K562 (cell line): ENCODE measurements at regions not wholly inside any gene's neighbourhood (a gene's known extent, or its start where the extent isn't known, plus 50 kb on each side); places are given as distances from the start of the nearest gene placed in this dataset.

ENCODE experiments used
- ATAC-seq: fragments of 200-7000 bp; cut with Tn5 transposase; 3 replicates; pipeline ENCODE4 v1.9.1; 2020; ENCODE audit warnings: moderate library complexity
- BruUV-seq: library from RNA; stranded (reverse); fragments of 400-500 nt; replicated peaks from 2 replicates; lab custom pipeline; 2021; lab: Mats Ljungman, UMichigan
- CTCF ChIA-PET: fragments of 300-600 bp; formaldehyde crosslinking; extraction: SDS; loops from one replicate; lab custom pipeline; 2021; ENCODE audit warnings: low intra/inter-chr PET ratio; lab: Yijun Ruan, JAX
- POLR2A ChIA-PET: fragments of 300-600, 350-650 bp; sonication (Branson Sonifier 250); formaldehyde crosslinking; extraction: SDS; loops from one replicate; lab custom pipeline; 2021; ENCODE audit warnings: antibody characterized with exemption, inconsistent platforms; lab: Yijun Ruan, JAX
- DNase-seq, 4 experiments: peaks; one replicate each; pipeline versions ENCODE4 v3.0.0 to v3.0.0-alpha.2; 2011 to 2018; ENCODE audit warnings: low spot score in 3 of 4, mixed read lengths in 3 of 4; ENCODE audit errors: extremely low read depth in 1 of 4
- FAIRE-seq: peaks from 2 replicates; lab custom pipeline; 2011; peaks lifted over from hg19 to GRCh38; lab: Jason Lieb, UNC
- H2AFZ ChIP-seq: 2 replicates; pipeline ENCODE4 v1.6.0; 2011; ENCODE audit warnings: low read depth, low read length, control low read depth, inconsistent platforms
- H3K27ac ChIP-seq: fragments of 200-600 bp; 3 replicates; pipeline ENCODE4 v1.8.0; 2011; ENCODE audit warnings: low read depth, mild to moderate bottlenecking, control low read depth, inconsistent platforms, low read length, moderate library complexity, mixed read lengths; ENCODE audit errors: extremely low read depth
- H3K27me3 ChIP-seq, 2 experiments: fragments of 300-600 bp in 1 of 2; 2 replicates in 1 of 2; 3 replicates in 1 of 2; pipeline versions ENCODE4 v1.6.0 to v1.8.0; 2011; ENCODE audit warnings: inconsistent platforms in 2 of 2, low read length in 2 of 2, mild to moderate bottlenecking in 1 of 2, mixed read lengths in 1 of 2, moderate library complexity in 1 of 2; ENCODE audit not compliant: control insufficient read depth in 2 of 2, insufficient read depth in 2 of 2
- H3K36me3 ChIP-seq: fragments of 300-600 bp; 3 replicates; pipeline ENCODE4 v1.8.0; 2011; ENCODE audit warnings: mild to moderate bottlenecking, low read length, inconsistent platforms; ENCODE audit not compliant: control insufficient read depth, insufficient read depth
- H3K4me1 ChIP-seq, 2 experiments: fragments of 200-600 bp in 1 of 2; replicated peaks in 1 of 2; 2 replicates in 1 of 2; 3 replicates in 1 of 2; pipeline versions ENCODE4 v1.5.1 to v1.8.0; 2011; ENCODE audit warnings: inconsistent platforms in 2 of 2, low read length in 2 of 2, mild to moderate bottlenecking in 1 of 2, mixed read lengths in 1 of 2, moderate library complexity in 1 of 2; ENCODE audit not compliant: control insufficient read depth in 2 of 2, insufficient read depth in 2 of 2
- H3K4me2 ChIP-seq: 2 replicates; pipeline ENCODE4 v1.6.1; 2011; ENCODE audit warnings: low read length, control low read depth, inconsistent platforms, mixed read lengths; ENCODE audit not compliant: insufficient read depth
- H3K4me3 ChIP-seq: fragments of 200-600 bp; sonication (generic), shearing (Covaris generic); 2 replicates; pipeline ENCODE4 v1.5.1; 2016; ENCODE audit warnings: control low read depth, inconsistent platforms
- H3K79me2 ChIP-seq: fragments of 200-600 bp; 3 replicates; pipeline ENCODE4 v1.8.0; 2011; ENCODE audit warnings: low read length, inconsistent platforms; ENCODE audit not compliant: control insufficient read depth, insufficient read depth
- H3K9ac ChIP-seq, 2 experiments: 2 replicates each; pipeline versions ENCODE4 v1.6.0 to v1.6.1; 2011; ENCODE audit warnings: low read depth in 2 of 2, low read length in 2 of 2, control low read depth in 1 of 2, inconsistent platforms in 1 of 2, mild to moderate bottlenecking in 1 of 2, mixed read lengths in 1 of 2; ENCODE audit not compliant: insufficient read depth in 1 of 2
- H3K9me1 ChIP-seq: one replicate; pipeline ENCODE4 v1.6.0; 2011; ENCODE audit warnings: inconsistent platforms, mild to moderate bottlenecking, low read length, moderate library complexity; ENCODE audit not compliant: control insufficient read depth, insufficient read depth
- H3K9me3 ChIP-seq: replicated peaks from 2 replicates; pipeline ENCODE4 v1.5.1; 2011; ENCODE audit warnings: low read depth, low read length, inconsistent platforms; ENCODE audit not compliant: control insufficient read depth, insufficient read depth
- H4K20me1 ChIP-seq: replicated peaks from 2 replicates; pipeline ENCODE4 v1.6.1; 2011; ENCODE audit warnings: low read length, inconsistent platforms, mixed read lengths; ENCODE audit not compliant: control insufficient read depth, insufficient read depth
- HDAC3 ChIP-seq: fragments of 450-650 bp; IDR thresholded peaks from 2 replicates; pipeline ENCODE4 v1.6.1; 2018; ENCODE audit warnings: borderline replicate concordance, mild to moderate bottlenecking, moderate library complexity; ENCODE audit not compliant: partially characterized antibody
- HES1 ChIP-seq: fragments of 450-650 bp; IDR thresholded peaks from 2 replicates; pipeline ENCODE4 v1.6.1; 2016; ENCODE audit warnings: low read depth, mild to moderate bottlenecking, moderate library complexity
- HEY1 ChIP-seq: fragments of 250-450 bp; sonication (Bioruptor Pico); IDR thresholded peaks from 2 replicates; pipeline ENCODE4 v1.5.0; 2020; ENCODE audit warnings: mild to moderate bottlenecking, moderate library complexity, borderline replicate concordance
- HMG20B ChIP-seq: fragments of 250-450 bp; sonication (Bioruptor Pico); IDR thresholded peaks from 2 replicates; pipeline ENCODE4 v1.5.0; 2021; ENCODE audit warnings: mild to moderate bottlenecking
- NCOA4 ChIP-seq: fragments of 450-650 bp; IDR thresholded peaks from 2 replicates; pipeline ENCODE4 v1.6.1; 2018; ENCODE audit warnings: mild to moderate bottlenecking; ENCODE audit not compliant: partially characterized antibody
- NFXL1 ChIP-seq: fragments of 450-650 bp; formaldehyde crosslinking; IDR thresholded peaks from 2 replicates; pipeline ENCODE4 v1.4.0; 2021; ENCODE audit warnings: mild to moderate bottlenecking
- NR1H2 ChIP-seq: sonication (generic); formaldehyde crosslinking; IDR thresholded peaks from 2 replicates; pipeline ENCODE4 v1.4.0; 2020; ENCODE audit warnings: mild to moderate bottlenecking, missing genetic modification reagents
- PHB ChIP-seq: fragments of 250-450 bp; sonication (Bioruptor Pico); IDR thresholded peaks from 2 replicates; pipeline ENCODE4 v1.5.0; 2021
- PRPF4 ChIP-seq: fragments of 200-400 bp; formaldehyde crosslinking; IDR thresholded peaks from one replicate; pipeline ENCODE4 v1.6.1; 2017; ENCODE audit warnings: low read length, low read depth, mild to moderate bottlenecking; ENCODE audit not compliant: insufficient read depth, poor library complexity, severe bottlenecking
- PTRF ChIP-seq: fragments of 450-650 bp; IDR thresholded peaks from 2 replicates; pipeline ENCODE4 v1.6.1; 2016; ENCODE audit warnings: mild to moderate bottlenecking, missing genetic modification characterization, missing compliant biosample characterization
- PYGO2 ChIP-seq: fragments of 450-650 bp; IDR thresholded peaks from 2 replicates; pipeline ENCODE4 v1.6.1; 2016; ENCODE audit warnings: mild to moderate bottlenecking, missing genetic modification characterization, moderate library complexity, missing compliant biosample characterization
- RERE ChIP-seq: sonication (generic); formaldehyde crosslinking; IDR thresholded peaks from 2 replicates; pipeline ENCODE4 v1.8.0; 2023; ENCODE audit warnings: missing genetic modification reagents, mild to moderate bottlenecking, borderline replicate concordance
- TAF15 ChIP-seq: fragments of 200-400 bp; formaldehyde crosslinking; IDR thresholded peaks from 2 replicates; pipeline ENCODE4 v1.6.1; 2017; ENCODE audit warnings: mild to moderate bottlenecking, low read depth, low read length, moderate library complexity
- UBTF ChIP-seq, 2 experiments: IDR thresholded peaks; 2 replicates each; pipeline ENCODE4 v1.6.1; 2012; ENCODE audit warnings: improper control_type of control experiment in 2 of 2, low read depth in 2 of 2, low read length in 2 of 2, borderline replicate concordance in 1 of 2
- YBX1 ChIP-seq: fragments of 450-650 bp; IDR thresholded peaks from 2 replicates; pipeline ENCODE4 v1.7.1; 2016; ENCODE audit warnings: mild to moderate bottlenecking
- ZNF175 ChIP-seq: fragments of 200-800 bp; sonication (Bioruptor generic); IDR thresholded peaks from 2 replicates; pipeline ENCODE4 v1.6.1; 2016; ENCODE audit warnings: low read depth, mild to moderate bottlenecking, missing genetic modification characterization, missing compliant biosample characterization
- WGBS: fragments of 100-300 bp; shearing (Covaris generic); methylation state at CpG from one replicate; pipeline ENCODE4 v1.1.6; 2016; ENCODE audit warnings: low coverage, mixed read lengths; ENCODE audit not compliant: insufficient coverage; ENCODE audit errors: missing lambda C conversion rate; 5-methylcytosine and 5-hydroxymethylcytosine counted together
- in situ Hi-C: fragments of 300-500 bp; cut with MboI; formaldehyde crosslinking; loops from 4 replicates; pipeline ENCODE4 v1.15.0; 2018; ENCODE audit warnings: inconsistent platforms, mixed read lengths
- intact Hi-C: fragments of 100-400 bp; cut with micrococcal nuclease; formaldehyde crosslinking; loops from 2 replicates; pipeline ENCODE4 v1.14.2; 2022

GRCh38 chr6:155830531-155830930 lies 374.9 kb upstream of the NOX3 start:
- no peaks in the 10 kb centered on the region for H3K9me3 ChIP-seq
- H3K9ac ChIP-seq: no peak overlapping the region
- FAIRE-seq: no peak
- H3K4me1 ChIP-seq: no peaks in the 10 kb centered on the region
- H3K79me2 ChIP-seq: no peaks in the 10 kb centered on the region
- no peak overlapping the region for H3K27ac ChIP-seq
- no peak overlapping the region for H3K4me2 ChIP-seq
- H4K20me1 ChIP-seq: no peaks in the 10 kb centered on the region
- H3K27me3 ChIP-seq: no peaks in the 10 kb centered on the region
- no peak for DNase-seq
- no TSS peak for BruUV-seq
- H3K4me3 ChIP-seq: no peak overlapping the region
- no peak for ATAC-seq
- no peaks in the 10 kb centered on the region for H3K36me3 ChIP-seq
- intact Hi-C loops (no loop called here), in situ Hi-C loops (no loop called here)
- H2AFZ ChIP-seq: no peak overlapping the region
- H3K9me1 ChIP-seq: no peaks in the 10 kb centered on the region
- CTCF ChIA-PET: no interaction called here
- 4% methylated on average over 5 of the region's 5 CpGs for whole genome bisulfite sequencing
- POLR2A ChIA-PET: no interaction called here
- no peak for TF ChIP-seq PHB (CRISPR knock-in tag)
- TF ChIP-seq NR1H2 (CRISPR knock-in tag): no peak
- TF ChIP-seq PRPF4: no peak
- TF ChIP-seq HDAC3: no peak
- TF ChIP-seq PTRF (tag): no peak
- no peak for TF ChIP-seq HEY1 (CRISPR knock-in tag)
- no peak for TF ChIP-seq NCOA4
- TF ChIP-seq ZNF175 (CRISPR knock-in tag): no peak
- TF ChIP-seq YBX1: no peak
- no peak for TF ChIP-seq RERE (CRISPR knock-in tag)
- no peak for TF ChIP-seq UBTF (IDR thresholded peaks at IDR 0.05; ENCODE audit: borderline replicate concordance in 1 of 2, low read depth in 2 of 2, low read length in 2 of 2)
- no peak for TF ChIP-seq PYGO2 (tag)
- TF ChIP-seq NFXL1: no peak
- no peak for TF ChIP-seq HES1
- no peak for TF ChIP-seq HMG20B (CRISPR knock-in tag)
- TF ChIP-seq TAF15: no peak
